ENCODE measurements at regions not wholly inside any gene's neighbourhood (a gene's known extent, or its start where the extent isn't known, plus 50 kb on each side); places are given as distances from the start of the nearest gene placed in this dataset.
"Not testable (repeated sequence)": the region's sequence is repeated elsewhere in the genome, so short reads cannot be mapped to it uniquely, and the experiment has no call there.

DNA sequence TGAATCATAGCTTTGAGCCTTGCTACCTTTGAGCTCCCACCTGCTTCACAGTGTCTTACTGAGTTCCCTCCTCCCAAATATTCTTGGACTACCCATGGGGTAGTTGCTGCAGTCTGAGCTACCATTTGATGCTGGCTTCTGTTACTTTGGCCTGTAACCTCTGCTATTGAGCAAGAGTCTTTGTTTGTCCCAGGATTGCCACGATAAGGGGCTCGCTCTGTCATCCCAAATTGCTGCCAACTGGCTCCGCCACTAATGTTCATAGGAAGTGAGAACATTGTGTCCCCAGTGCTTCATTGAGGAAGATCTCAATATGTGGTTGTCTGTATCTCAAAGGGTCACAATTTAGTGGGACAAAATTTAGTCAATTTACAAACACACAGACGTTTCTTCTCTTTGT lies 103.8 kb downstream of the TRIM43 start:
- H3K9me2 ChIP-seq (replicated peaks; ENCODE audit: insufficient read depth, low read length): no peaks in the 10 kb centered on the region
- H3K4me2 ChIP-seq (ENCODE audit: low read depth, low read length, poor library complexity, severe bottlenecking): no peak overlapping the region
- H3F3A ChIP-seq (ENCODE audit: insufficient read depth): no peaks in the 10 kb centered on the region
- H4K20me1 ChIP-seq (ENCODE audit: low read depth, low read length): no peaks in the 10 kb centered on the region
- TF ChIP-seq, protein P1, sequence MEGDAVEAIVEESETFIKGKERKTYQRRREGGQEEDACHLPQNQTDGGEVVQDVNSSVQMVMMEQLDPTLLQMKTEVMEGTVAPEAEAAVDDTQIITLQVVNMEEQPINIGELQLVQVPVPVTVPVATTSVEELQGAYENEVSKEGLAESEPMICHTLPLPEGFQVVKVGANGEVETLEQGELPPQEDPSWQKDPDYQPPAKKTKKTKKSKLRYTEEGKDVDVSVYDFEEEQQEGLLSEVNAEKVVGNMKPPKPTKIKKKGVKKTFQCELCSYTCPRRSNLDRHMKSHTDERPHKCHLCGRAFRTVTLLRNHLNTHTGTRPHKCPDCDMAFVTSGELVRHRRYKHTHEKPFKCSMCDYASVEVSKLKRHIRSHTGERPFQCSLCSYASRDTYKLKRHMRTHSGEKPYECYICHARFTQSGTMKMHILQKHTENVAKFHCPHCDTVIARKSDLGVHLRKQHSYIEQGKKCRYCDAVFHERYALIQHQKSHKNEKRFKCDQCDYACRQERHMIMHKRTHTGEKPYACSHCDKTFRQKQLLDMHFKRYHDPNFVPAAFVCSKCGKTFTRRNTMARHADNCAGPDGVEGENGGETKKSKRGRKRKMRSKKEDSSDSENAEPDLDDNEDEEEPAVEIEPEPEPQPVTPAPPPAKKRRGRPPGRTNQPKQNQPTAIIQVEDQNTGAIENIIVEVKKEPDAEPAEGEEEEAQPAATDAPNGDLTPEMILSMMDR (IDR thresholded peaks at IDR 0.05; ENCODE audit: insufficient read depth, low read length, poor library complexity, severe bottlenecking): no peak
- no peak for TF ChIP-seq EZH2phosphoT487 (conservative IDR thresholded peaks at IDR 0.05; ENCODE audit: low read length)
- no peaks in the 10 kb centered on the region for H3K9me3 ChIP-seq (ENCODE audit: insufficient read depth, low read length)
- H3K27ac ChIP-seq (ENCODE audit: low read depth, low read length): no peak overlapping the region
- H3K27me3 ChIP-seq (ENCODE audit: low read length): no peaks in the 10 kb centered on the region
- no peak overlapping the region for H3K9ac ChIP-seq (ENCODE audit: low read length)
- no peaks in the 10 kb centered on the region for H3K79me2 ChIP-seq (ENCODE audit: insufficient read depth, low read length)
- H3K36me3 ChIP-seq (ENCODE audit: low read length): no peaks in the 10 kb centered on the region
- no peak overlapping the region for H3K4me3 ChIP-seq (ENCODE audit: insufficient read depth, low read length, poor library complexity, severe bottlenecking)
- H2AFZ ChIP-seq (ENCODE audit: low read depth, low read length, severe bottlenecking): no peak overlapping the region

DNA sequence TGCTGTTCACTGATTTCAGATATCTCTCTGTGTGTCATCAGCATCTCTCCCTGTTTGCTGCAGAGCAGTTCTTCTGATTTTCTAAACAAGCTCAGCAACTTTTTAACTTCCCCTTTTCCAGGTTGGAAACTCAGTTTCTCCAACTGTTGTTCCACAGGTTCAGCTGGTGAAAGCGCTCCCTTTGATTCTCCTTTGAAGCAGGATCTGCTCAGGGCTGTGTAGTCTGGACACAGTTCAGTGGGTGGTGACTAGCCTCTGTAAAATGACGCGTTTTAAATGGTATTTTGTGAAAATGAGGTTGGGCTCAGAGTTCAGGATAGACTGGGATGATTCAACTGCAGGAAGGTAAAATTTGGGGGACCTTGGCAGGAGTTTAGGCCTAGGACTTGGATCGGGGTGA lies 106.3 kb downstream of the TRIM43 start:
- Histone ChIP-seq H3K4me2 (ENCODE audit: low read depth, low read length, poor library complexity, severe bottlenecking) (no peak overlapping the region), H4K20me1 (ENCODE audit: low read depth, low read length) (no peaks in the 10 kb centered on the region), H2AFZ (ENCODE audit: low read depth, low read length, severe bottlenecking) (no peak overlapping the region), H3K9me3 (ENCODE audit: insufficient read depth, low read length) (no peaks in the 10 kb centered on the region), H3K27ac (ENCODE audit: low read depth, low read length) (no peak overlapping the region), H3K79me2 (ENCODE audit: insufficient read depth, low read length) (no peaks in the 10 kb centered on the region), H3K4me3 (ENCODE audit: insufficient read depth, low read length, poor library complexity, severe bottlenecking) (no peak overlapping the region), H3F3A (ENCODE audit: insufficient read depth) (no peaks in the 10 kb centered on the region), H3K27me3 (ENCODE audit: low read length) (no peaks in the 10 kb centered on the region), H3K9me2 (replicated peaks; ENCODE audit: insufficient read depth, low read length) (no peaks in the 10 kb centered on the region), H3K36me3 (ENCODE audit: low read length) (no peaks in the 10 kb centered on the region), H3K9ac (ENCODE audit: low read length) (no peak overlapping the region)
- no peak for TF ChIP-seq EZH2phosphoT487 (conservative IDR thresholded peaks at IDR 0.05; ENCODE audit: low read length)
- TF ChIP-seq, protein P1 (IDR thresholded peaks at IDR 0.05; ENCODE audit: insufficient read depth, low read length, poor library complexity, severe bottlenecking): no peak

DNA sequence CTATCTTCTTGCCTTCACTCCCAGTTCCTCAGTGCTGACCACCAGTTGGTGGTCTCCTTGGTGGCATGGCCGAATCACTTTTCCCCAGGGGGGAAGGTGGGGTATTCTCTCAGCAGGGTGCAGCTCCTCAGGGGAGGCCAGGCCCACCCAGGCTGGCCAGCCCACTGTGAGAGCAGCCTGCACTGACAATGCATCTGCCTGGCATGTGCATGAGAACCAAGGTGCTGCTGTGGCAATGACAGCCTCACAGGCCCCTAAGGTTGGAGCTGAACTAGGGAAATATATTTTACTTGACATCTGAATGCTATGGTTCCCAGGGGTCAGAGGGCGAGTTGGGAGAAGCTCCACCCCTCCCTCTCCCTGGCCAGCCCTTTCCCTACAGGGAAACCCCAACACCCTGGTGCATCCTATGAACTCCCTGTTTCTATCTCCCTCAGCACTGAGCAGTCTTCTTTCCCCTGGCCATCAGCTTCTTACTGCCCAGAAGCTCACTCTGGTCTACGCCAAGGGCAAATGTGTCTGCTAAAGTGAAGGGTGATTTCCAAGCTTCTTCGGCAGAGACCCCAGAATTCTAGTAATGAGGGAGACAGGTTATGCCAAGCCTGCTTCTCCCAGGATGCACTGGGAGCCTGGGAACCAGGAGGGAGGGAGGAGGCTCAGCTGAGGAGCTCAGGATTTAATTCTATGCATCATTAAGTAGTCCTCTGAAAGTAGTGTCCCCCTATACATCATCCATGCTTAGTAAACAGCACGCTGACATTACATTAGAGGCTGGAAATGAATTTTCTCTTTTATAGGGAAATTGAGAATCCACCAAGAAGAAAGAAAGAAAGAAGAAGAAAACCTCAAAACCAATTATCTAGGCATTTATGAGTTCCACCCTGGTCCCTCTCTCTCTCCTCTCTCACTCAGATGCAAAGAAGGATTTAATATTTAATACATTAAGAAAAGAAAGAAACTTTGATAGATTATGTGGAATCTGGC lies 107.7 kb downstream of the TRIM43 start:
- not testable (repeated sequence) for H3K79me2 ChIP-seq (ENCODE audit: insufficient read depth, low read length); H3K36me3 ChIP-seq (ENCODE audit: low read length); H3K27me3 ChIP-seq (ENCODE audit: low read length); H3K9me3 ChIP-seq (ENCODE audit: insufficient read depth, low read length); H4K20me1 ChIP-seq (ENCODE audit: low read depth, low read length); H3K9ac ChIP-seq (ENCODE audit: low read length); H3K4me2 ChIP-seq (ENCODE audit: low read depth, low read length, poor library complexity, severe bottlenecking); H3K27ac ChIP-seq (ENCODE audit: low read depth, low read length); H3K4me3 ChIP-seq (ENCODE audit: insufficient read depth, low read length, poor library complexity, severe bottlenecking); H3F3A ChIP-seq (ENCODE audit: insufficient read depth); H2AFZ ChIP-seq (ENCODE audit: low read depth, low read length, severe bottlenecking); H3K9me2 ChIP-seq (replicated peaks; ENCODE audit: insufficient read depth, low read length)

DNA sequence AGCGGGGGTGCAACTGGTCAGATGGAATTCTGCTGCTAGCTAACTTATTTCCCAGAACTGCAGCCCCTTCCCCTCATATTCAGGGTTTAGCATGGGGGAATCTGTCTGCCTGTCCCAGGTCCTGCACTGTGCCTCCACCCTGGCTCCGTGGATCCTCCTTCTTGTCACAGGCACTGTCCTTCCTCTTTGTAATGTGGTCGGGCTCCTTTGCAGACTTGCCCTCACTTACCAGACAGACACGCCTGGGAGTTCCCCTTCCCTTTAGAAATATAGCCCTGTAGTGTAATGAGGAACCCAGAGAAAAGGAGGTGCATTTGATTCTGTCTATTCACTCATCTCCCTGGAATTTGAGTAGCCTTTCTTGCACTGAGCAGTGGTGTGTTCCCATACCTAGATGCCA lies 108.7 kb downstream of the TRIM43 start:
- no peak overlapping the region for H3K27ac ChIP-seq (ENCODE audit: low read depth, low read length)
- H3K79me2 ChIP-seq (ENCODE audit: insufficient read depth, low read length): no peaks in the 10 kb centered on the region
- H3K4me3 ChIP-seq (ENCODE audit: insufficient read depth, low read length, poor library complexity, severe bottlenecking): no peak overlapping the region
- H3F3A ChIP-seq (ENCODE audit: insufficient read depth): no peaks in the 10 kb centered on the region
- TF ChIP-seq EZH2phosphoT487 (conservative IDR thresholded peaks at IDR 0.05; ENCODE audit: low read length): no peak
- TF ChIP-seq, protein P1 (IDR thresholded peaks at IDR 0.05; ENCODE audit: insufficient read depth, low read length, poor library complexity, severe bottlenecking): no peak
- H3K4me2 ChIP-seq (ENCODE audit: low read depth, low read length, poor library complexity, severe bottlenecking): no peak overlapping the region
- no peaks in the 10 kb centered on the region for H3K9me3 ChIP-seq (ENCODE audit: insufficient read depth, low read length)
- H3K9ac ChIP-seq (ENCODE audit: low read length): no peak overlapping the region
- H3K9me2 ChIP-seq (replicated peaks; ENCODE audit: insufficient read depth, low read length): no peaks in the 10 kb centered on the region
- H4K20me1 ChIP-seq (ENCODE audit: low read depth, low read length): no peaks in the 10 kb centered on the region
- H3K36me3 ChIP-seq (ENCODE audit: low read length): no peaks in the 10 kb centered on the region
- no peak overlapping the region for H2AFZ ChIP-seq (ENCODE audit: low read depth, low read length, severe bottlenecking)
- H3K27me3 ChIP-seq (ENCODE audit: low read length): no peaks in the 10 kb centered on the region
